CD4-positive, alpha-beta T cell (primary cell): ENCODE measurements at regions not wholly inside any gene's neighbourhood (a gene's known extent, or its start where the extent isn't known, plus 50 kb on each side); places are given as distances from the start of the nearest gene placed in this dataset.

Experiments used
- ATAC-seq: fragments of 200-7000 bp; cut with Tn5 transposase; one replicate; pipeline ENCODE4 v1.10.0; 2022; ENCODE audit warnings: mild to moderate bottlenecking; ENCODE audit not compliant: poor library complexity
- CTCF ChIA-PET: fragments of 350-600 bp; sonication (Branson Sonifier 250); formaldehyde crosslinking; loops from one replicate; lab custom pipeline; 2021; ENCODE audit warnings: antibody characterized with exemption, inconsistent platforms; lab: Charles Lee
- POLR2A ChIA-PET: fragments of 350-600 bp; sonication (Branson Sonifier 250); formaldehyde crosslinking; loops from one replicate; lab custom pipeline; 2021; ENCODE audit warnings: antibody characterized with exemption, inconsistent platforms; lab: Charles Lee
- DNase-seq, 14 experiments: peaks; one replicate each; pipeline ENCODE4 v3.0.0-alpha.2; 2013 to 2020; ENCODE audit warnings: mixed read lengths in 2 of 14
- H3K27ac ChIP-seq, 2 donors: one replicate each; pipeline versions ENCODE4 v1.5.1 to v1.7.0; 2013; ENCODE audit warnings: low read length in 2 of 2, low read depth in 1 of 2, mild to moderate bottlenecking in 1 of 2
- H3K27me3 ChIP-seq, 2 experiments: 1 replicate in 1 of 2; 2 replicates in 1 of 2; pipeline versions ENCODE4 v1.6.1 to v1.7.0; 2013; ENCODE audit warnings: low read length in 2 of 2, control low read depth in 1 of 2, mild to moderate bottlenecking in 1 of 2, moderate library complexity in 1 of 2; ENCODE audit not compliant: insufficient read depth in 2 of 2, control insufficient read depth in 1 of 2
- H3K36me3 ChIP-seq: one replicate; pipeline ENCODE4 v1.6.1; 2013; ENCODE audit warnings: low read length, control low read depth; ENCODE audit not compliant: insufficient read depth
- H3K4me1 ChIP-seq: one replicate; pipeline ENCODE4 v1.6.1; 2013; ENCODE audit warnings: low read length, control low read depth; ENCODE audit not compliant: insufficient read depth
- H3K4me3 ChIP-seq: one replicate; pipeline ENCODE4 v1.5.1; 2013; ENCODE audit warnings: mild to moderate bottlenecking, low read length, moderate library complexity
- H3K9me3 ChIP-seq, 2 experiments: 1 replicate in 1 of 2; 2 replicates in 1 of 2; pipeline versions ENCODE4 v1.6.1 to v1.7.0; 2013; ENCODE audit warnings: low read length in 2 of 2, mild to moderate bottlenecking in 2 of 2, control low read depth in 1 of 2, moderate library complexity in 1 of 2; ENCODE audit not compliant: control insufficient read depth in 1 of 2, insufficient read depth in 1 of 2
- H3K27ac Mint-ChIP-seq: one replicate; pipeline ENCODE4 v1.8.0; 2020; ENCODE audit warnings: mixed read lengths
- H3K27me3 Mint-ChIP-seq: one replicate; pipeline ENCODE4 v1.8.0; 2021; ENCODE audit warnings: mixed read lengths
- H3K36me3 Mint-ChIP-seq: one replicate; pipeline ENCODE4 v1.8.0; 2021; ENCODE audit warnings: low read depth, mixed read lengths
- H3K4me1 Mint-ChIP-seq: one replicate; pipeline ENCODE4 v1.8.0; 2021; ENCODE audit warnings: low read depth, mixed read lengths
- H3K4me3 Mint-ChIP-seq: one replicate; pipeline ENCODE4 v1.8.0; 2020; ENCODE audit warnings: mild to moderate bottlenecking, mixed read lengths
- H3K9me3 Mint-ChIP-seq: one replicate; pipeline ENCODE4 v1.8.0; 2020; ENCODE audit warnings: mixed read lengths
- intact Hi-C, 2 experiments: fragments of 100-400 bp; cut with DNase I in 1 of 2; cut with micrococcal nuclease in 1 of 2; formaldehyde crosslinking; loops; one replicate each; pipeline versions ENCODE4 v1.15.1 to v1.9.0; 2023 to 2025; cut with DNase I, micrococcal nuclease
- TF ChIP-seq, protein P1 (sequence below): fragments of 200-600 bp; IDR thresholded peaks from one replicate; pipeline ENCODE4 v1.8.0; 2022; ENCODE audit warnings: antibody characterized with exemption, mild to moderate bottlenecking

DNA sequence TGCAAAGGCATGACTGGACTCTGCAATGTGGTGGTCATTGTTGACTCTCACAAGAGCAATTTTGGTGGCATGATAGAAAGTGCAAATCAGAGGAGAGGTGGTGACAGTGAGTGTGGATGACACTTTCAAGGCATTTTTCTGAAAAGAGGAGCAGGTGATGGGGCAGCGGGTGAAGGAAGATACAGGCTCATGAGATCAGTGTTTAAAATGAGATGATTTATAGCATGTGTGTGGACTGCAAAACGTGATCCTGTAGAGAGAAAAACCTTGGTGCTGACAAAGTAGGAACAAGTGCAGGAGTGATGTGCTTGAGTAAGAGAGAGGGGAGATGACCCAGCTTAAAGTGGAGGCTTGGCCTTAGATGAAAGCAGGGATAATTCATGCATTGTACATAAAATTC is 171.2 kb upstream of the PPP2R2B start:
- CTCF ChIA-PET = no interaction called here
- Mint-ChIP-seq H3K36me3 (no peaks in the 10 kb centered on the region), H3K9me3 (no peaks in the 10 kb centered on the region), H3K27ac (no peak overlapping the region), H3K4me1 (no peaks in the 10 kb centered on the region), H3K4me3 (no peak overlapping the region), H3K27me3 (peaks cover 29% of the 10 kb centered on the region)
- Histone ChIP-seq H3K9me3 (no peaks in the 10 kb centered on the region), H3K4me1 (no peaks in the 10 kb centered on the region), H3K27ac (no peak overlapping the region), H3K36me3 (no peaks in the 10 kb centered on the region), H3K4me3 (no peak overlapping the region), H3K27me3 (peaks cover 0 to 5% of the 10 kb centered on the region in 2 experiments)
- TF ChIP-seq, protein P1, sequence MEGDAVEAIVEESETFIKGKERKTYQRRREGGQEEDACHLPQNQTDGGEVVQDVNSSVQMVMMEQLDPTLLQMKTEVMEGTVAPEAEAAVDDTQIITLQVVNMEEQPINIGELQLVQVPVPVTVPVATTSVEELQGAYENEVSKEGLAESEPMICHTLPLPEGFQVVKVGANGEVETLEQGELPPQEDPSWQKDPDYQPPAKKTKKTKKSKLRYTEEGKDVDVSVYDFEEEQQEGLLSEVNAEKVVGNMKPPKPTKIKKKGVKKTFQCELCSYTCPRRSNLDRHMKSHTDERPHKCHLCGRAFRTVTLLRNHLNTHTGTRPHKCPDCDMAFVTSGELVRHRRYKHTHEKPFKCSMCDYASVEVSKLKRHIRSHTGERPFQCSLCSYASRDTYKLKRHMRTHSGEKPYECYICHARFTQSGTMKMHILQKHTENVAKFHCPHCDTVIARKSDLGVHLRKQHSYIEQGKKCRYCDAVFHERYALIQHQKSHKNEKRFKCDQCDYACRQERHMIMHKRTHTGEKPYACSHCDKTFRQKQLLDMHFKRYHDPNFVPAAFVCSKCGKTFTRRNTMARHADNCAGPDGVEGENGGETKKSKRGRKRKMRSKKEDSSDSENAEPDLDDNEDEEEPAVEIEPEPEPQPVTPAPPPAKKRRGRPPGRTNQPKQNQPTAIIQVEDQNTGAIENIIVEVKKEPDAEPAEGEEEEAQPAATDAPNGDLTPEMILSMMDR = no peak
- ATAC-seq (no peak), DNase-seq (no peak)
- POLR2A ChIA-PET = no interaction called here
- intact Hi-C loops = no loop called here

DNA sequence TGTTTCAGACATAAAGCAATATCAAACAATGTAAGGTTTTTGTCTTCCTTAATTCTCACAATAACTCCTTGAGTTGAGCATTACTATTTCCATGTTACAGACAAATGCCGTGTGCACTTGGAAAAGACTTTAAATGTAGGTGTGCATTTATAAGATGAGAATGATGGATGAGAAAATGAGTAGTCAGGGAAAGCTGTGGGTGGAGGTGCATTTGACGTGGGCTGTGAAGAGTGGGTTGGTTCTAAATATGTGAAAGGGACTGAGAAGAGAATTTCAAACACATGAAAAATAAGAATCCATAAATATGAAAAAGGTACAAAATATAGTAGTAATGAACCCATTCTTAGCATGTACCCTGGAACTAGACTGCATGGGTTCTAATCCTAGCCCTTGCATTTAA is 171.6 kb upstream of the PPP2R2B start:
- peaks cover 29% of the 10 kb centered on the region for H3K27me3 Mint-ChIP-seq
- H3K36me3 Mint-ChIP-seq = no peaks in the 10 kb centered on the region
- no peak overlapping the region for H3K27ac Mint-ChIP-seq
- Histone ChIP-seq H3K4me3 (no peak overlapping the region), H3K27me3 (peaks cover 0 to 5% of the 10 kb centered on the region in 2 experiments), H3K27ac (no peak overlapping the region), H3K36me3 (no peaks in the 10 kb centered on the region), H3K4me1 (no peaks in the 10 kb centered on the region), H3K9me3 (no peaks in the 10 kb centered on the region)
- H3K9me3 Mint-ChIP-seq = no peaks in the 10 kb centered on the region
- CTCF ChIA-PET = no interaction called here
- H3K4me1 Mint-ChIP-seq = no peaks in the 10 kb centered on the region
- H3K4me3 Mint-ChIP-seq = no peak overlapping the region
- ATAC-seq (no peak), DNase-seq (no peak)
- POLR2A ChIA-PET = no interaction called here
- intact Hi-C loops = no loop called here
- TF ChIP-seq, protein P1 = no peak

- H3K27me3 Mint-ChIP-seq = peaks cover 29% of the 10 kb centered on the region
- peaks cover 0 to 5% of the 10 kb centered on the region in 2 experiments for H3K27me3 ChIP-seq
- no peak overlapping the region for H3K4me3 ChIP-seq
- no peaks in the 10 kb centered on the region for H3K4me1 Mint-ChIP-seq
- no peak overlapping the region for H3K4me3 Mint-ChIP-seq
- ATAC-seq (no peak), DNase-seq (no peak)
- CTCF ChIA-PET = no interaction called here
- TF ChIP-seq, protein P1 = no peak
- no peaks in the 10 kb centered on the region for H3K9me3 Mint-ChIP-seq
- H3K9me3 ChIP-seq = no peaks in the 10 kb centered on the region
- H3K27ac ChIP-seq = no peak overlapping the region
- intact Hi-C loops = no loop called here
- no peaks in the 10 kb centered on the region for H3K36me3 ChIP-seq
- POLR2A ChIA-PET = no interaction called here
- no peaks in the 10 kb centered on the region for H3K36me3 Mint-ChIP-seq
- no peaks in the 10 kb centered on the region for H3K4me1 ChIP-seq
- H3K27ac Mint-ChIP-seq = no peak overlapping the region
These were observed 172.6 kb upstream of the PPP2R2B start for GRCh38 chr5:147051193-147051592.
